B cell (primary cell): ENCODE measurements at regions not wholly inside any gene's neighbourhood (a gene's known extent, or its start where the extent isn't known, plus 50 kb on each side); places are given as distances from the start of the nearest gene placed in this dataset.

Experiments used
- ATAC-seq: fragments of 200-7000 bp; cut with Tn5 transposase; one replicate; pipeline ENCODE4 v1.10.0; 2021; ENCODE audit warnings: low read depth, mild to moderate bottlenecking, moderate number of reproducible peaks, moderate library complexity
- CTCF ChIA-PET: fragments of 350-600 bp; sonication (Branson Sonifier 250); formaldehyde crosslinking; loops from one replicate; lab custom pipeline; 2021; ENCODE audit warnings: antibody characterized with exemption, inconsistent platforms; lab: Charles Lee
- POLR2A ChIA-PET: fragments of 350-600 bp; sonication (Branson Sonifier 250); formaldehyde crosslinking; loops from one replicate; lab custom pipeline; 2021; ENCODE audit warnings: antibody characterized with exemption; lab: Charles Lee
- DNase-seq: peaks from one replicate; pipeline ENCODE4 v3.0.0; 2013
- H2AFZ ChIP-seq: 2 replicates; pipeline ENCODE4 v1.6.1; 2012; ENCODE audit warnings: mild to moderate bottlenecking, low read depth, low read length; ENCODE audit not compliant: insufficient read depth, poor library complexity, severe bottlenecking
- H3K27ac ChIP-seq, 2 donors: 1 replicate in 1 of 2; 2 replicates in 1 of 2; pipeline ENCODE4 v1.5.1; 2012 to 2013; ENCODE audit warnings: low read length in 2 of 2, mild to moderate bottlenecking in 2 of 2, moderate library complexity in 1 of 2
- H3K27me3 ChIP-seq, 4 experiments: fragments of 200-600 bp in 1 of 4; sonication (generic) in 1 of 4; replicated peaks in 1 of 4; 1 replicate in 2 of 4; 2 replicates in 2 of 4; pipeline versions ENCODE4 v1.6.1 to v1.7.0; 2013 to 2016; ENCODE audit warnings: low read length in 3 of 4, mild to moderate bottlenecking in 2 of 4, mixed read lengths in 1 of 4, moderate library complexity in 1 of 4; ENCODE audit not compliant: insufficient read depth in 4 of 4, control insufficient read depth in 3 of 4; ENCODE audit errors: control extremely low read depth in 1 of 4
- H3K36me3 ChIP-seq, 2 experiments: replicated peaks in 1 of 2; 1 replicate in 1 of 2; 2 replicates in 1 of 2; pipeline versions ENCODE4 v1.6.1 to v1.7.1; 2013; ENCODE audit warnings: low read length in 1 of 2; ENCODE audit not compliant: insufficient read depth in 2 of 2, control insufficient read depth in 1 of 2; ENCODE audit errors: control extremely low read depth in 1 of 2, extremely low read depth in 1 of 2
- H3K4me1 ChIP-seq, 2 donors: fragments of 200-600 bp in 1 of 2; sonication (generic) in 1 of 2; 1 replicate in 1 of 2; 2 replicates in 1 of 2; pipeline versions ENCODE4 v1.5.1 to v1.6.1; 2013 to 2017; ENCODE audit warnings: low read length in 2 of 2; ENCODE audit not compliant: control insufficient read depth in 2 of 2, insufficient read depth in 2 of 2
- H3K4me2 ChIP-seq: replicated peaks from 2 replicates; pipeline ENCODE3; 2012; ENCODE audit warnings: mild to moderate bottlenecking, low read depth, low read length; ENCODE audit not compliant: poor library complexity, severe bottlenecking
- H3K4me3 ChIP-seq, 5 experiments: fragments of 200-600 bp in 1 of 5; sonication (generic) in 1 of 5; 1 replicate in 3 of 5; 2 replicates in 2 of 5; pipeline versions ENCODE4 v1.5.1 to v1.7.0; 2011 to 2016; ENCODE audit warnings: low read length in 4 of 5, mild to moderate bottlenecking in 4 of 5, low read depth in 2 of 5, control low read depth in 1 of 5, moderate library complexity in 1 of 5; ENCODE audit not compliant: insufficient read depth in 1 of 5; ENCODE audit errors: control extremely low read depth in 1 of 5, extremely low read depth in 1 of 5
- H3K79me2 ChIP-seq: fragments of 200-600 bp; sonication (generic); one replicate; pipeline ENCODE4 v1.6.0; 2016; ENCODE audit warnings: low read length; ENCODE audit not compliant: control insufficient read depth, insufficient read depth
- H3K9ac ChIP-seq: fragments of 200-600 bp; sonication (generic); 2 replicates; pipeline ENCODE4 v1.6.1; 2017; ENCODE audit warnings: mild to moderate bottlenecking, low read length, moderate library complexity
- H3K9me3 ChIP-seq, 3 donors: one replicate each; pipeline versions ENCODE4 v1.6.1 to v1.7.1; 2013; ENCODE audit warnings: low read length in 2 of 3; ENCODE audit not compliant: control insufficient read depth in 2 of 3, insufficient read depth in 1 of 3; ENCODE audit errors: control extremely low read depth in 1 of 3
- H4K20me1 ChIP-seq: 2 replicates; pipeline ENCODE4 v1.6.0; 2012; ENCODE audit warnings: mild to moderate bottlenecking, low read length; ENCODE audit not compliant: insufficient read depth, control insufficient read depth, poor library complexity, severe bottlenecking
- H3K27ac Mint-ChIP-seq: one replicate; pipeline ENCODE4 v1.8.0; 2021; ENCODE audit warnings: mixed read lengths
- H3K27me3 Mint-ChIP-seq: one replicate; pipeline ENCODE4 v1.8.0; 2021; ENCODE audit warnings: mixed read lengths
- H3K4me1 Mint-ChIP-seq: one replicate; pipeline ENCODE4 v1.8.0; 2021; ENCODE audit warnings: mixed read lengths
- H3K4me3 Mint-ChIP-seq: one replicate; pipeline ENCODE4 v1.8.0; 2021; ENCODE audit warnings: mixed read lengths
- H3K9me3 Mint-ChIP-seq: one replicate; pipeline ENCODE4 v1.8.0; 2022; ENCODE audit warnings: mixed read lengths; ENCODE audit not compliant: insufficient read depth
- EZH2 ChIP-seq: IDR thresholded peaks from 2 replicates; pipeline ENCODE4 v1.6.1; 2012; ENCODE audit warnings: borderline replicate concordance, low read depth, mild to moderate bottlenecking, moderate library complexity, low read length; ENCODE audit not compliant: insufficient read depth, poor library complexity, severe bottlenecking
- WGBS: methylation state at CpG from one replicate; pipeline ENCODE4 v1.1.5; 2013; ENCODE audit warnings: missing lambda C conversion rate; ENCODE audit not compliant: insufficient coverage; 5-methylcytosine and 5-hydroxymethylcytosine counted together
- intact Hi-C: fragments of 100-400 bp; cut with micrococcal nuclease; formaldehyde crosslinking; loops from one replicate; pipeline ENCODE4 v1.10.0; 2022
- TF ChIP-seq, protein P1 (sequence below): fragments of 200-600 bp; IDR thresholded peaks from one replicate; pipeline ENCODE4 v1.8.0; 2022; ENCODE audit warnings: antibody characterized with exemption, mild to moderate bottlenecking

DNA sequence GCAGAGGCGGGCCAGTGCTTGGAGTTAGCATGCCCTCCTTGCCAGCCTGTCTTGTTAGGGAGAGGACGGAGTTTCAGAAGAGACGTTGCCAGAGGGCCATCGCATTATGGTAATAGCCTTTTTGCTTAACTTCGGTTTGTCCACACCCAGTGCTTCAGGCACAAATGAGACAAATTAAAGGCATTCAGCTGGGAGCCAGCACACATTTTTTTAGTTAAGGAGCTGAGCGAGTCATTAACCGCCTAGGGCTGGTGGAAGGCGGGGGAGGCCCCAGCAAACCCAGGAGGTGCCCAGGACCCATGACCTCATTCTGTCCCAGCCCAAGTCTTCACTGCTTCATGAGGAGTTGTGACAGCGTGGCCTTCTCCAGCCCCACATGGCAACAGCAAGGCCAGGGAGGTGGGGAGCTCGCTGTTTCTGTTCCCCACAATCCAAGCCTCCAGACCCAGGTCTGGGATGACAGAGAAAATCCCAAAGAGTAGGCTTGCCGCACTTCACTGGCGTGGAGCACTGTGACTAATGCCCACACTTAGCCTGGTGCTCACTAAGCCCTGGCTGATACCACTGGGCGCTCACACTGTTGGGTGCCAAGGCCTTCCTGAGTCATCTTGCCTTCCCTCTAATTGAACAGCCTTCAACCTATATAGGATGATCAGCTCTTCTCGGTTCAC is 237.1 kb downstream of the ANKRD60 start:
- H3K4me1 Mint-ChIP-seq, result no peaks in the 10 kb centered on the region
- no peak for TF ChIP-seq EZH2
- TF ChIP-seq, protein P1, sequence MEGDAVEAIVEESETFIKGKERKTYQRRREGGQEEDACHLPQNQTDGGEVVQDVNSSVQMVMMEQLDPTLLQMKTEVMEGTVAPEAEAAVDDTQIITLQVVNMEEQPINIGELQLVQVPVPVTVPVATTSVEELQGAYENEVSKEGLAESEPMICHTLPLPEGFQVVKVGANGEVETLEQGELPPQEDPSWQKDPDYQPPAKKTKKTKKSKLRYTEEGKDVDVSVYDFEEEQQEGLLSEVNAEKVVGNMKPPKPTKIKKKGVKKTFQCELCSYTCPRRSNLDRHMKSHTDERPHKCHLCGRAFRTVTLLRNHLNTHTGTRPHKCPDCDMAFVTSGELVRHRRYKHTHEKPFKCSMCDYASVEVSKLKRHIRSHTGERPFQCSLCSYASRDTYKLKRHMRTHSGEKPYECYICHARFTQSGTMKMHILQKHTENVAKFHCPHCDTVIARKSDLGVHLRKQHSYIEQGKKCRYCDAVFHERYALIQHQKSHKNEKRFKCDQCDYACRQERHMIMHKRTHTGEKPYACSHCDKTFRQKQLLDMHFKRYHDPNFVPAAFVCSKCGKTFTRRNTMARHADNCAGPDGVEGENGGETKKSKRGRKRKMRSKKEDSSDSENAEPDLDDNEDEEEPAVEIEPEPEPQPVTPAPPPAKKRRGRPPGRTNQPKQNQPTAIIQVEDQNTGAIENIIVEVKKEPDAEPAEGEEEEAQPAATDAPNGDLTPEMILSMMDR, result no peak
- H3K27ac Mint-ChIP-seq, result no peak overlapping the region
- Histone ChIP-seq H3K4me2 (no peak overlapping the region), H3K4me1 (no peaks in the 10 kb centered on the region), H3K79me2 (no peaks in the 10 kb centered on the region), H3K27ac (no peak overlapping the region), H3K4me3 (no peak overlapping the region), H3K27me3 (peaks cover 0 to 19% (median 1%) of the 10 kb centered on the region in 4 experiments), H4K20me1 (no peaks in the 10 kb centered on the region), H3K9ac (no peak overlapping the region), H3K9me3 (no peaks in the 10 kb centered on the region), H2AFZ (no peak overlapping the region), H3K36me3 (no peaks in the 10 kb centered on the region)
- intact Hi-C loops, result no loop called here
- ATAC-seq (no peak), DNase-seq (no peak)
- POLR2A ChIA-PET, result no interaction called here
- H3K9me3 Mint-ChIP-seq, result no peaks in the 10 kb centered on the region
- CTCF ChIA-PET, result no interaction called here
- WGBS, result 86% methylated on average over 12 of the region's 14 CpGs
- no peak overlapping the region for H3K4me3 Mint-ChIP-seq
- peaks cover 33% of the 10 kb centered on the region for H3K27me3 Mint-ChIP-seq

DNA sequence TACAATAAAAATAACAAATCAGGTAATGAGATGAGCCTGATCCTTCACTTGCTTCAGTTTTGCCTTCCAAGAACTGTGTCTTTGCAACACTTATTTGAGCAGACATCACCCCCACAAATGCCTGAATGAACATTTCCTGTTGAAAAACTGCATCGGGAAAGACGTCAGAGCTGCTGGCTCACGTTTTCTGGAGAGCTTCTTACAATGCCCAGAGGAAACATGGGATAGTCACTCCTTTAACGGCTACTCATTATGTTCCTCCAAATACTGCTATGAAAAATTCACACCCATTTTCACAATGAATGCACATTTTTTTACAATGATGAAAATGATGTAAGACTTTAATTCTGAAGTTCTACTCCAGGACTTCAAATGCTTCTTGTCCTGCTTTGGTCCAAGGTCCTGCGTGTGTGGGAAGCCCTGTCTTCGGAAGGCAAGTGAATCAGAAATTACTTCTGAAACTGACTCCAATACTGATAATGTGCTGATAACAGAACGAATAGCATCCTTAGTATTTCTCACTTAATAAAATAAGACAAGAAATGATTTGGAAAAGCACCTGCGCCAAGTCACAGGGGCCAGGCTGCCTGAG is 238.0 kb downstream of the ANKRD60 start:
- no peak overlapping the region for H3K27ac ChIP-seq
- H3K27me3 ChIP-seq, result peaks cover 0 to 19% (median 1%) of the 10 kb centered on the region in 4 experiments
- H3K9ac ChIP-seq, result no peak overlapping the region
- Mint-ChIP-seq H3K4me3 (no peak overlapping the region), H3K9me3 (no peaks in the 10 kb centered on the region), H3K27ac (no peak overlapping the region), H3K27me3 (peaks cover 28% of the 10 kb centered on the region), H3K4me1 (no peaks in the 10 kb centered on the region)
- POLR2A ChIA-PET, result no interaction called here
- no peak overlapping the region for H3K4me2 ChIP-seq
- TF ChIP-seq, protein P1, result no peak
- no peak for TF ChIP-seq EZH2
- H3K4me1 ChIP-seq, result no peaks in the 10 kb centered on the region
- no peak overlapping the region for H3K4me3 ChIP-seq
- CTCF ChIA-PET, result no interaction called here
- intact Hi-C loops, result no loop called here
- 90% methylated on average over 2 of the region's 8 CpGs for WGBS
- ATAC-seq, result no peak
- H3K79me2 ChIP-seq, result no peaks in the 10 kb centered on the region
- no peak for DNase-seq
- no peaks in the 10 kb centered on the region for H4K20me1 ChIP-seq
- no peak overlapping the region for H2AFZ ChIP-seq
- H3K9me3 ChIP-seq, result no peaks in the 10 kb centered on the region
- H3K36me3 ChIP-seq, result no peaks in the 10 kb centered on the region
